ENCODE measurements at regions not wholly inside any gene's neighbourhood (a gene's known extent, or its start where the extent isn't known, plus 50 kb on each side); places are given as distances from the start of the nearest gene placed in this dataset.

DNA sequence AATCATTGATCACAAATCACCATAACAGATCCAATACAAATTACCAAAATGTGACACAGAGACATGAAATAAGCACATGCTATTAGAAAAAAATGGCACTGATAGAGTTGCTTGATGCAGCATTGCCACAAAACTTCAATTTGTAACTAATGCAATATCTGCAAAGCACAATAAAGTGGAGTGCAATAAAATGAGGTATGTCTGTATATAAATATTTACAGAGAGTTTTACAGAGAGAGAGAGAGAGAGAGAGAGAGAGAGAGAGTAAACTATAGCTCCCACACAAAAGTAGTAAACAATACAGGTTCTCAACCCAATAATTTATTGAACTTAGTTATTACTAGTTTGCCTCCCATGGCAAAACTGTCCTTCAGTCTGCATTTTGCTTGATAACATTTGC lies 1807.0 kb downstream of the SUCLG1 start:
- TF ChIP-seq, protein P1, sequence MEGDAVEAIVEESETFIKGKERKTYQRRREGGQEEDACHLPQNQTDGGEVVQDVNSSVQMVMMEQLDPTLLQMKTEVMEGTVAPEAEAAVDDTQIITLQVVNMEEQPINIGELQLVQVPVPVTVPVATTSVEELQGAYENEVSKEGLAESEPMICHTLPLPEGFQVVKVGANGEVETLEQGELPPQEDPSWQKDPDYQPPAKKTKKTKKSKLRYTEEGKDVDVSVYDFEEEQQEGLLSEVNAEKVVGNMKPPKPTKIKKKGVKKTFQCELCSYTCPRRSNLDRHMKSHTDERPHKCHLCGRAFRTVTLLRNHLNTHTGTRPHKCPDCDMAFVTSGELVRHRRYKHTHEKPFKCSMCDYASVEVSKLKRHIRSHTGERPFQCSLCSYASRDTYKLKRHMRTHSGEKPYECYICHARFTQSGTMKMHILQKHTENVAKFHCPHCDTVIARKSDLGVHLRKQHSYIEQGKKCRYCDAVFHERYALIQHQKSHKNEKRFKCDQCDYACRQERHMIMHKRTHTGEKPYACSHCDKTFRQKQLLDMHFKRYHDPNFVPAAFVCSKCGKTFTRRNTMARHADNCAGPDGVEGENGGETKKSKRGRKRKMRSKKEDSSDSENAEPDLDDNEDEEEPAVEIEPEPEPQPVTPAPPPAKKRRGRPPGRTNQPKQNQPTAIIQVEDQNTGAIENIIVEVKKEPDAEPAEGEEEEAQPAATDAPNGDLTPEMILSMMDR (IDR thresholded peaks at IDR 0.05; ENCODE audit: extremely low read depth, missing control alignments): no peak
- no peak for DNase-seq (ENCODE audit: low spot score)

DNA sequence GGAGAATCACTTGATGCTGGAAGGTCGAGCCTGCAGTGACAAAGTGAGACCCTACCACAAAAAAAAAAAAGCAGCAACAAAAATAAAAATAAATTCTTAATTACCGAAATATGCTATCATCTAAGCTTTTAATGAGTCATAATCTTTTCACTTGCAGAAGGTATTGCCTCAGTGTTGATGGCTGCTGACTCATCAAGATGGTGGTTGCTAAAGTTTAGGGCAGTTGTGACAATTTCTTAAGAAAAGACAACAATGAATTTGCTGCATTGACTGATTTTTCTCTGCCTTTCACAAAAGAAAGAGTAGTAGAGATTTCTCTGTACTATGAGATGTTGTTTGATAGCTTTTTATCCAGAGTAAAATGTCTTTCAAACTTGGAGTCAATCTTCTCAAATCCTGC lies 1809.0 kb downstream of the SUCLG1 start:
- DNase-seq (ENCODE audit: low spot score): no peak
- TF ChIP-seq, protein P1 (IDR thresholded peaks at IDR 0.05; ENCODE audit: extremely low read depth, missing control alignments): no peak

DNA sequence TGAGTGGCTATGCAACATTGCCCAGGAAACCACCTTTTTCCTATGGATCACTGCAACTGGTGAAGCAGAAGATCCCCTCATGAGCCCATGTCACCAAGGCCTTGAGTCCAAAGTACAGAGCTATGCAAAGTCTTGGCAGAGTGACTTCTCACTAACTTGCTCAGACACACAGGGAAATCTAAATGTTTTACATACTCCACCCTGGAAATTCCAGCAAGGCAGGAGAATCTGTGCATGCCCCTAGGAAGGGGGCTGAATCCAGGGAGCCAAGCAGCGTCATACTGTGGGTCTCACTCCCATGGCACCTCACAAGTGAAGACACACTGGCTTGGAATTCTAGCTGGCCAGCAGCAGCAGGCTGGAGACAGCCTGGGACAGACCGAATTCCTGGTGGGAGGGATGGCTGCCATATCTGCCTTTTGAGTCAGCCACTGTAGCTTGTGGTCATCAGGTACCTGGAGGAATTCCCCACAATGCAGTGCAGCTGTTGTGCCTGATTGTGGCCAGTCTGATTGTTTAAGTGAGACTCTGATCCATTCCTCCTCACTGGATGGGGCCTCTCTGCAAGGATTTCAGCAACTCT lies 1817.4 kb downstream of the SUCLG1 start:
- TF ChIP-seq, protein P1 (IDR thresholded peaks at IDR 0.05; ENCODE audit: extremely low read depth, missing control alignments): no peak
- DNase-seq (ENCODE audit: low spot score): no peak

DNA sequence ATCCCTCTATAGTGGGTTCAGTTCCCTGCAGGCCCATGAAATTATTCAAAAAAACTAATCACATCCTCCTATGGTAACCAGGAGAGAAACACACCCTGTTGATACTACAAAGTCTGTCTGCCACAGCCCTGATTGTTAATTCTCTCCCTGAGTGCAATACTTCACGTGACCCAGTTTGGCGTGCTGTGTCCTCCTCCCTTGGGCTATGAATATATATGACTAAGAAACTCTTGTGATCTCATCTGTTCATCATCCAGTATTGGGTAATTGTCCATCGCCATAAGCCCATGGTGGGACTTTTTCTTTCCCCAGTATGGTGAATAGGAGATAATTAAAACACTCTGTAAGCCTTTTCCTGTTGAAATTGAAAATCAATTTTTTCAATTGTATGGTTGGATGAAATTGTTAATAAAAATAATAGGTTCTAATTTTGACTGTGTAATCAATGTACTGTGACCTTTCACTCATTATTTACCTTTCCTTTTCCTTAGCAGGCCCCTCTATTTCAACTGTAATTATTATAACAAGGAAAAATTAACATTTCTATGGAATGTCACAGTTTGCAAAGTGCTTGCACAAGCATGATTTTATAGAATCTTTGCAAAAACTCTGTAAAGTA lies 1822.6 kb downstream of the SUCLG1 start:
- TF ChIP-seq, protein P1 (IDR thresholded peaks at IDR 0.05; ENCODE audit: extremely low read depth, missing control alignments): no peak
- no peak for DNase-seq (ENCODE audit: low spot score)

DNA sequence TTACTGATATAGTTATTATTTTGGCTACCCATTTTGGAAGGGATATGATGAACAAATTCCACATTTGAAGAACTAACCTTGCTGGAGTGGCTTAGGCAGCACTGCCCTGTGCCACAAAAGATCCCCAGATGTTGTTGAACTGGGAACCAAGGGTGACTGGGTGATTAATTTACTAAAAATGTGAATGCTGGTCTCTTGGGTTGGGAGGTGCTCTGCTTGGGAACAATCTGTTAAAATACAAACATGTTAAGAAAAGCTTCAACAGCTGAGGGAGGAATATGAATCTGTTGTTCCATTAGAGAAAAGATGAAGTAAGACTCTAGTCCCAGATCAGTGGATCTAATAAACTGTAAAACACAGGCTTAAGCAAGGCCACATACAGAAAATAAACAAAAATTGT lies 1860.1 kb downstream of the SUCLG1 start:
- no peak for DNase-seq (ENCODE audit: low spot score)
- TF ChIP-seq, protein P1 (IDR thresholded peaks at IDR 0.05; ENCODE audit: extremely low read depth, missing control alignments): no peak

DNA sequence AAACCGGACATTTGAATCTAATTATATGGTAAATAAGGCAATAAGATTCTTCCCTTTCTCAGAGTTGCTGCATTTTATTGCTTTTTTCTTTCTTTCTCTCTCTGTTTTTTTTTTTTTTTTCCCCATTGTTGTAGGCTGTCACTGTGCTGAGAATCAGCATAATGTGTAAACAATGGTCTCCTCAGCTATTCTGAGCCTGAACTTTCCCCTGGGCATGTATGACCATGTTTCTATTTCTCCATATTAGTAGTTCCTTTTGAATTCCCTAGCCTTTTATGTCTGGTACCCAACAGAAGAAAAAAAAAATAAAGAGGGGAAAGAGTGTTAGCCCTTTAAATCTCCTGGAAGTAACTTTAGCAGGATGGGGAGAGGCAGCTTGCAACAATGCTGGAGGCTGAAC lies 1862.5 kb downstream of the SUCLG1 start:
- TF ChIP-seq, protein P1 (IDR thresholded peaks at IDR 0.05; ENCODE audit: extremely low read depth, missing control alignments): no peak

DNA sequence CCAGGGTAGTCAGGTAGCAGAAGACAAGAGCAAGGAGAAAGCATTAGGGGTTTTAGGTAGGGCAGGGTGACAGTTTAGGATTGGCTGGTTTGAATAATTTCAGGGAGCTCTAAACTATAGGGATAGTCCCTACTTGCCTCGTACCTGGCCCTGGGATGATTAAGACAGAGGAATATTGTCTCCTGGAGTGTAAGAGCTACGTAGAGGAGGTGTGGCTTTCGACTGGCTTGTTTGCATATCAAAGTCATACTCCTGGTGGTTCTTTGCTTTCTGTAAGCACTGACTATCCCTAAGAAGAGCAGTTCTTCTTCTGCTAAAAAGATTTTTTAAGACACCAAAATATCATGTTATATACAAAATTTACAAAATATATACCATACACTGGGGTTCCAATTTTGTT lies 1867.4 kb downstream of the SUCLG1 start:
- TF ChIP-seq, protein P1 (IDR thresholded peaks at IDR 0.05; ENCODE audit: extremely low read depth, missing control alignments): no peak
- no peak for DNase-seq (ENCODE audit: low spot score)

More for the DNA sequence above, 1862.5 kb downstream of the SUCLG1 start:
- no peak for DNase-seq (ENCODE audit: low spot score)

Data from GM20000 (cell line).